Left renal cortex interstitium (tissue), 4 donors: ENCODE measurements at regions not wholly inside any gene's neighbourhood (a gene's known extent, or its start where the extent isn't known, plus 50 kb on each side); places are given as distances from the start of the nearest gene placed in this dataset.
"Not testable (repeated sequence)": the region's sequence is repeated elsewhere in the genome, so short reads cannot be mapped to it uniquely, and the experiment has no call there.

Experiments
- DNase-seq, 4 donors: peaks; one replicate each; pipeline ENCODE4 v3.0.0-alpha.2; 2013; ENCODE audit warnings: low read depth in 4 of 4, low spot score in 2 of 4, missing footprints in 1 of 4

DNA sequence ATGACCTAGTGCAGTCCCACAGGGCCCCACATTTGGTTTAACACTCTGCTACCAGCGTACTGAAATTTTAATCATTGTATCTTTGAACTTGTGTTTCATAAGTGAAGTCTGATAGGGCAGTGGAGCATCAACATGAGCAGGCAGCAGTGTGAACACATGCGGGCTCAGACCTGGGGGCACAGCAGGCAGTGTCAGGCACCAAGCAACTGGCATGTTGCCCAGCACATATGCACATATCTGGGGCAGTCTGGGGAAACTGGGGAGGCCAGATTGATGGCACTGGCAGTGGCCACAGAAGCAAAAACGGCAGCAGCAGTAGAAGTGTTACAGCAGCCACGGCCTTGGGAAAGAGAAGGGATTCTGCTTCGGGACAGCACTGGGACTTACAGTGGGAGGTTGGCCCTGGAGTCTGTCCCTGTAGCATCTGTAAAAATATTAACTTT lies 353.9 kb upstream of the KCNMB2 start:
- no peak for DNase-seq

DNA sequence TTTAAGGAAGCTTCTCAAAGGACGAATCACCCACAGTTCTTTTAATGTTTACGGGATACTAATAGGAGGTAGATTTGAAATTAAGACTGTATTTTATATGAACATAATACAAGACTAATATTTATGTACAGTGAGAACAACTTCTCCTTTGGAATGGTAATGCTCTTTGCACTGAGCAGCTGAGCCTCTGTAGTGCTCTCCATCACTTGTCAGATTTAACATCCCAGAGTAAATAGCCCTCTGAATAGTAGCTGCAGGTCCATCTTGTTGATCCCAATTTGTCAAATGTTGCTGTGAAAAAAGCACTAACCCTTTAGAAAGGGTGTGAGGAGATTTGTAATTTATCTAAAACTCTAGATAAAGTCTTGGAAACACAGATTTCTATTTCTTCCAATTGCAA lies 351.4 kb upstream of the KCNMB2 start:
- DNase-seq = no peak

DNA sequence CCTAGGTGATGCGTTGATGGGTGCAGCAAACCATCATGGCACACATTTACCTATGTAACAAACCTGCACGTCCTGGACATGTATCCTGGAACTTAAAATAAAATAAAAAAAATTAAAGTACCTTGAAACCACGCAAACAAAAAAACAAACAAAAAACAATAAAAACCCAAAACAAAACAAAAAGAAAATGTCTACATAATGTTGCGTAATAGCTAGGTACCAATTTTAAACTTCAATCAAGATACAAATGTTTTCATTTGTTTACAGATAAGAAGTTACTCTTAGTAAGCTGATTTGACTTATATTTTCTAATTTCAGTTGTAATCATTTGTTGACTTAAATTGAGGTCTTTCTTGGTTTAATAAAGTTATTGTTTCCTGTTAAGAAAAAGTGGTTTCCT lies 349.6 kb upstream of the KCNMB2 start:
- no peak for DNase-seq

DNA sequence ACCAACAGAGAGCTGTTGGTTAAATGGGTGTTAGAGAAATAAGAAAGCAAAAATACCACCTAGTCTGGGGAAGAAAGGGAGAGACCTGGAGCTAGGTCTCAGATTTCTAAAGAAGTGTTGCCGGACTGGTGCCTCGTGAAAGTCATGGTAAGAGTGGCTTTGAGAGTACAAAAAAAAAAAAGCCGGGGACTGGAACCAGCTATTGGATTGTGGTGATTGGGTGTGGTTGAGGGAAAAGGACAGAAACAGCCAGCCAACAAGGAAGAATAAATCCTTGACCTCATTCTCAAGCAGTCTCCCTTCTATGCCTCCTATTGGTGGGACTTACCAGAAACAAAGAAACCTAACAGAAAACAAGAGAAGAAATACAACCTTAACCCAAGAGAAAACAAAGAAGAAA lies 346.4 kb upstream of the KCNMB2 start:
- DNase-seq = no peak

DNA sequence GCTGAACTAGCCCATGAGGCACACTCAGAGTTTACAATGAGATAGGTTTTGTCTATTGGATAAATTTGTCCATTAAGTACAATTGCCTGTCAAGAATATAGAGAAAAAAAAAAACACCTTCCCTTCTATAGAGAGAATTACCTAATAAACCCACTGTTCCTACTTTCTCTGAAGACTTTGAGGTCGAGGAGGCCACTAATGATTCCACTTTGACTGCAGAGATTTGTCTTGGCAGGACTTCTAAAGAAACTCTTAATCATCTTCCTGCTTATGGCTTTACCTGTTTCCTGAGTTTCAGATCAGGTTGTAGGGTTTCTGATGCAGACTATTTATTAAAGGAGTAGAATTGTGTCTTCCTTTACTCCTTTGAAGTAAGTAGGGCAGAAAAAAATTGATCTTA lies 342.4 kb upstream of the KCNMB2 start:
- no peak for DNase-seq

DNA sequence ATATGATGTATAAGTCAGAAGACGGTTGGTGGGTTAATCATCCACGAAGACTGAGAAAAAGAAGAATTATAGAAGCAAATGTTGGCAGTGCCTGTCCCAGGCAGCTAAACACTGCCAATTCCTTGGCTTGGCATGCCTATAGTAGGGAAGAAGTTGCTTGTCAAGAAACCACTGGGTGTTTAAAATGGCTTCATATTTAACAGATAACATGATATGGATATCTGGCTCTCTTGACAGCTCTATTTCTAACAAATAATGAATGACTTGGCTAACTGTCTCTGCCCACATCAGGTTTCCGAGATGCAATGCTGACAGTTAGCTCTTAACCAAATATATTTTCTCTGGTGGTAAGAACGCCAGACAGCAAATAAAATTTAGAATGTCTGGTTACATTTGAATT lies 341.7 kb upstream of the KCNMB2 start:
- no peak for DNase-seq

DNA sequence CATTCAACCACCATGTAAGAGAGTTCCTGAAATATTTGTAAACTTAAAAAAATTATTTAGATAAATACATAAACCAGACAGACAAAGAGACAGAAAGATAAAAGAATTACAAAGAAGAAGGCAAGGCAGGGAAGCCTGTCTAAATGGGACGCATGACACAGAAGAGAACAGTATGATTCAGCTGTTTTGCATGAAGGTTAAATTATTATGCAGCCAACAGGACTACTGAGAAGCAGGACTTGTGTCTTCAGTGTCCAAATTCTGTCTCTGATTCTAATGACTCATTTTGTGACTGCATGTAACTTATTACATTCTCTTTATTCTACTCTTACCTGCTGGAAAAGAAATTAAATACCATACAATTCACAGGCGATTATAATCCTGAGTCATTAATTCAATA lies 340.4 kb upstream of the KCNMB2 start:
- no peak for DNase-seq

DNA sequence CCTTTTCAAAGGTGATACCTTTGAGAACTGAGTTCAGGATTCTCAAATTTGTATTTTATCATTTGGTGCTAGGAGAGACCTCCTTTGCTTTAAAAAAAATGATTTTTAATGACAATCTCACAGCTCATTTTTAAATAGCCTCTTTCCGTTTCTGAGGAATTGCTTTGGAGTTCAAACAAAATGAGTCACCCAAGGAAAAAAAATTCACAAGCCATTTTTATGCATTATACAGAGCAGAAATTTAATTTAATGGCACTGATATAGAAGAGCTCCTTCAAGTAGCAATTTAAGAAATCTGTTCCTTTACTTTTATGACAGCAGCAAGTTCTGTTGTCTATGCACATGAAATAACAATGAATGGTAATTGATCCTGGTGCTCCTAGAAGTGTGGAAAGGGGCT lies 337.9 kb upstream of the KCNMB2 start:
- DNase-seq = no peak

DNA sequence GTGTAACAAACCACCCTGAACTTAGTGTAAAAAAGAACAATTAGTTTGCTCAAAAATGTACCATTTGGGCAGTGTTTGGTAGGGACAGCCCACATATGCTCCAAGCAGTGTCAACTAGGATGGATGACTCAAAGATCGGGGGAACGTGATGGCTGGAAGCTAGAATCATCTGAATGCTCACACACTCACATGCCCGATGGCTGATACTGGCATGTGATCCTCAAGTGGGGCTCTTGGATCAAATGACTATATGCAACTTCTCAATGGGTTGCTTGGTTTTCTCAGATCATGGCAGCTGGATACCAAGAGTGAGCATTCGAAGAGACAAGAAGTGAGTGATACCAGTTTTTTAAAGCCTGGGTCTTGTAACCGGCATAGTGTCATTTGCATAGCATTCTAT lies 335.9 kb upstream of the KCNMB2 start:
- no peak for DNase-seq

DNA sequence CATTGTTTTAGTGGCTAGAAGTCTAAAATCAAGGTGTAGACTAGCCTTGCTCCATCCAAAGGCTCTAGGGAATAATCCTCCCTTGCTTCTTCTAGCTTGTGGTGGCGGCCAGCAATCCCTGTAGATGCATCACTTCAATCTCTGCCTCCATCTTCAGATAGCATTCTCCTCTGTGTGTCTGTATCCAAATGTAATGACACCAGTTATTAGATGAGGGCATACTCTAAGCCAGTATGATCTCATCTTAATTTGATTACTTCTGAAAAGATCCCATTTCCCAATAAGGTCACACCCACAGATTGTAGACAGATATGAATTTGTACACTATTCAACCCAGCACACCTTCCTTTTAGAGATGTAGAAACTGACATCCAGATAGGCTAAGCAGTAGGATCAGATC lies 334.5 kb upstream of the KCNMB2 start:
- no peak for DNase-seq

DNA sequence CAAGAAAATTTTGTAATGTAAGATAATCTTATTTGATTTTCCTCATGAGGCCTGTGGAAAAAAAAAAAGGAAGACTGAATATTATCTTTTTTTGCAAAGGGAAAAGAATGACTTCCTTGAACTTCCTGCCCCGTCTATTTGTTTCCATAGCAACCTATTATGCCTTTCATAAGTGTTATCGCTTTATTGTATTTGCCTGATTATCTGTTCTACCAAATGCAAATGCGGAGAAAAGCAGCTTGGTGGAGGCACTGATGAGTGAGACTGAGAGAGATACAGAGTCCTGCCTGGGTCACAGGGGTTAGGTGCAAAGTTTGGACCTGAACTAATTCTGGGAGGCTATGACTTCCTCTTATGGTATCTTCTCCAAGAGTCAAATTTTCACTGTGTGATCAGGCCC lies 334.0 kb upstream of the KCNMB2 start:
- DNase-seq = no peak

DNA sequence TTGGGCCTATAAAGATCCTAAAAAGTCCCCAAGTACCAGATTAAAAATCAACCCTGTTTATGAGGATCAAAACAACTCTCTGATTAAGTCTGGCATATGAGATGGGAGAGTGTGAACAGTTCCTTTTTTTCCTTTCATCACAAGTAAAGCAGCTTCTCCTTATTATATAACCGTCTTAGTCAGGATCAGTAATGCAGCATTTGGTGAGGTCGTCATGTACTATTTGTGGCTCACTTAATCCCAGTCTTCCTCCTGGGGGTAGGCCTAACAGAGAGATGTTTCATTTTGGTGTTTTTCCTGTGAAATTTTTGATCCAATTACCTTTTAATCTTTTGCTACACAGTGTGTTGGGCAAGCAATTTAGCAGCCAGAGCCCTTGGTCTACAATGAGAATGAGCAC lies 333.1 kb upstream of the KCNMB2 start:
- DNase-seq = no peak

DNA sequence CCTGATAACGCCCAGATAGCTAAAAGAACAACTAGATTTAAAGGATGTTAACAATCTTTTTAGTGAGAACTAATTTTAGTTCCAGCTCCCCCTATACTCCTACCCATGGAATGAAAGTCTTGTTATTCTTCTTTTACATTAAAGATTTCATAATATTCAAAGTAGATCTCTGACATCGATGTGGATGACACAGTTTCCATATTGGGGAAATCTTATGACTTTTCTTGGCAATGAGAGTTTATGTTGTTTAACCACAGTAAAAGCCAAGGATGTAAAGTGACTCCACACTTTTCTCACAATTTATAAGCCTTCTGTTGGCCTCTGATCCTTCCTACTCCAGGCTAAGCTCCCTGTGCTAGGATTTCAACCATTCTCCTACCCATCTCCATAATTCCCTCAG lies 332.6 kb upstream of the KCNMB2 start:
- DNase-seq = no peak

DNA sequence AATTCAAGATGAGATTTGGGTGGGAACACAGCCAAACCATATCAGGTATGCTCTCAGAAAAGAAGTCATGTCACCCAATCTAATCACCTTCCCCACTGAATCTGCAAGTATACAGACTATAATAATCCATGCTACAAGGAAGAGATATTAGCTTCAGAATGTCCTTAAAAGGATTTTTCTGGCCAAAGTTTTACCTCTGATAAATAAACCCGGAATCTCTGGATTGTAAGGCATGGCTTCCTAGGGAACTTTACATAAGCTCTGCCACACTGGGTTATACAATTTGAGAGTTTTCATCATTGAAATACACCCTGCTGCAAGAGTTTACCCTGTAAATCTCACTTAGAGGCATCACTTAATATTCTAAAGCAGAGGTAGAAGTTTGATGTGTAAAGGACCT lies 330.5 kb upstream of the KCNMB2 start:
- no peak for DNase-seq

DNA sequence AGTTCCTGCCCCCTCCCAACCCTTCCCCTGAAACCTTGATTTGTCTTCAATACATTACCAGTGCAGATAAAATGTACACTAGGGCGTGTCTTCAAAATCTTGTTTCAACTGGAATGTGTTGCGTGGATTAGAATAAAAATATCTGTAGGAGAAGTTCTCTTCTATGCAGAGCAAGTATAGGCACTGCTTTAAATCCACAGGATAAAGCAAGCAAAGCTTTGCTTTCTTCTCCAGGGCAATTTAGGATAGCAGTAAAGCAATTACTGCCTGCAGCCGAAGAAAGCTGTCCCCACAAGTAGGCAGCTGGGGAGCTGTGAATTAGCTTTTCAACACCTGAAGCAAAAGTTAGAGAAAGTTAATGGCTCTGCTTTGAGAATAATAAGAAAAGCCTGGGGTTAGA lies 329.7 kb upstream of the KCNMB2 start:
- no peak for DNase-seq

DNA sequence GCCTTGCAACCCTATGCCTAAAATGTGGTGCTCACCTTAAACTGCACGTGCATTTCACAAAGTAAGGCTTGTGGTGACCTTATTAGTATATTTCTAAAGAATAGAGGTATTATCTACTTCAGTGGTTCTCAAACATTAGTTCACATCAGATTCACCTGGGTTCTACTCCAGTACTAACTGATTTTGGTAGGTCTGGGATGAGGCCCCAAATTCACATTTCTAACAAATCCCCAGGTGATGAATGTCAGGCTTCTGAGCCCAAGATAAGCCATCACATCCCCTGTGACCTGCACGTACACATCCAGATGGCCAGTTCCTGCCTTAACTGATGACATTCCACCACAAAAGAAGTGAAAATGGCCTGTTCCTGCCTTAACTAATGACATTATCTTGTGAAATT lies 329.1 kb upstream of the KCNMB2 start:
- DNase-seq = not testable (repeated sequence)

DNA sequence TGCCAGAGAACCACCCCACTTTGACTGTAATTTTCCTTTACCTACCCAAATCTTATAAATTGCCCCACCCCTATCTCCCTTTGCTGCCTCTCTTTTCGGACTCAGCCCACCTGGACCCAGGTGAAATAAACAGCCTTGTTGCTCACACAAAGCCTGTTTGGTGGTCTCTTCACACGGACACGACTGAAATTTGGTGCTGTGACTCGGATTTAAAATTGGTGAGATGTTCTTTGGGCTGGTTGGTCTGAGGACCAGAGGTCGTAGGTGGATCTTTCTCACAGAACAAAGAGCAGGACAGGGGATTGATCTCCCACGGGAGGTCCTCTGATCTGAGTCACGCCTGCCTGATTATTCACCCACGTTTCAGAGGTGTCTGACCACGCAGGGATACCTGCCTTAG lies 328.6 kb upstream of the KCNMB2 start:
- DNase-seq = not testable (repeated sequence)

DNA sequence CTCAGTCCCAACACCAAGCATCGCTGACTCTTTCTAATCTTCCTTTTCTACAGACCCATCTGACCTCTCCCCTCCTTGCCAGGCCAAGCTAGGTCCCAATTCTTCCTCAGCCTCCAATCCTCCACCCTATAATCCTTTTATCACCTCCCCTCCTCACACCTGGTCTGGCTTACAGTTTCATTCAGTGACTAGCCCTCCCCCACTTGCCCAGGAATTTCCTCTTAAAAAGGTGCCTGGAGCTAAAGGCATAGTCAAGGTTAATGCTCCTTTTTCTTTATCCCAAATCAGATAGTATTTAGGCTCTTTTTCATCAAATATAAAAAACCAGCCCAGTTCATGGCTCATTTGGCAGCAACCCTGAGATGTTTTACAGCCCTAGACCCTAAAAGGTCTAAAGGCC lies 327.1 kb upstream of the KCNMB2 start:
- DNase-seq = not testable (repeated sequence)

DNA sequence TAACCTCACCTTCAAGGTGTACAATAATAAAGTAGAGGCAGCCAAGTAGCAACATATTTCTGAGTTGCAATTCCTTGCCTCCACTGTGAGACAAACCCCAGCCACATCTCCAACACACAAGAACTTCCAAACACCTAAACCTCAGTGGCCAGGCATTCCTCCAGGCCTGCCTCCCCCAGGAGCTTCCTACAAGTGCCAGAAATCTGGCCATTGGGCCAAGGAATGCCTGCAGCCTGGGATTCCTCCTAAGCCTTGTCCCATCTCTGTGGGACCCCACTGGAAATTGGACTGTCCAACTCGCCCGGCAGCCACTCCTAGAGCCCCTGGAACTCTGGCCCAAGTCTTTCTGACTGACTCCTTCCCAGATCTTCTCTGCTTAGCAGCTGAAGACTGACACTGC lies 326.6 kb upstream of the KCNMB2 start:
- DNase-seq = not testable (repeated sequence)

DNA sequence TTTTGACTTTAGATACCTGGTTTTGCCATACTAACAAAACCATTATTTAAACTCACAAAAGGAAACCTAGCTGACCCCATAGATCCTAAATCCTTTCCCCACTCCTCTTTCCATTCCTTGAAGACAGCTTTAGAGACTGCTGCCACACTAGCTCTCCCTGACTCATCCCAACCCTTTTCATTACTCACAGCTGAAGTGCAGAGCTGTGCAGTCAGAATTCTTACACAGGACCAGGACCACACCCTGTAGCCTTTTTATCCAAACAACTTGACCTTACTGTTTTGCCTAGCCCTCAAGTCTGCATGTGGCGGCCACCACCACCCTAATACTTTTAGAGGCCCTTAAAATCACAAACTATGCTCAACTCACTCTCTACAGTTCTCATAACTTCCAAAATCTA lies 325.1 kb upstream of the KCNMB2 start:
- DNase-seq = not testable (repeated sequence)

DNA sequence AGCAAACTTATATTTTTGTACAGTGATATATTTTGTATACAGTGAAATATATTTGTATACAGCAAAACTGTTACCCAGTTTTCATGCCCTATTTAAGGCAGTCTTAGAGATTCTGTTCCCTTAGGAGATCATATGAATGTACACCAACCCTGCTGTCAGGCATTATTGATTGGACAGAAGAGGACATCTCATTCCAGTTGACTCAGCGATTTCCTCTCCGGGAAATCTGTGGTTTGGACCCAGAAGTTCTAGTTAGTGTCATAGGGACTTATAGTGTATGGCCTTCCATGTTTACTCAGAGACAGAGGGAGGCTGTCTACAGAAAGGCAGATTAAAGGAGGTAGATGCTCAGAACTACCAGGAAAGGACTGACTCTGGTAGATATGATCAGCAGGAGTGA lies 318.8 kb upstream of the KCNMB2 start:
- no peak for DNase-seq

DNA sequence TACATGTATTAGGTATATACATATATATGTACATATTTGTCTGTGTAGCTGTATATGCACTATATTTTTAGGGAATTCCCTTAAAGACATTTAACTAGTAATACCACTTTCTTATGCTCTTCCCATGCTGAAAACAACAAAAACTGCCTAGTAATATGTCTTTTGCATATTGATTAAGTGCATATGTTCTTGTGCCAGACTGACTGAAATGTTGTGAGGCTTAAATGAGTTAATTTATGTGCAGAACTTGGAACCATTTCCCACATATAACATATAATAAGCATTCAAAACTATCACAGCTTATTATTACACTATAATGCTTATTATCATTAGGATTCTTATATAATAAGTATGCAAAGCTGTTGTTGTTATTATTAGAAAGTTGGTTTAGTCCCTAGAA lies 318.0 kb upstream of the KCNMB2 start:
- DNase-seq = no peak

DNA sequence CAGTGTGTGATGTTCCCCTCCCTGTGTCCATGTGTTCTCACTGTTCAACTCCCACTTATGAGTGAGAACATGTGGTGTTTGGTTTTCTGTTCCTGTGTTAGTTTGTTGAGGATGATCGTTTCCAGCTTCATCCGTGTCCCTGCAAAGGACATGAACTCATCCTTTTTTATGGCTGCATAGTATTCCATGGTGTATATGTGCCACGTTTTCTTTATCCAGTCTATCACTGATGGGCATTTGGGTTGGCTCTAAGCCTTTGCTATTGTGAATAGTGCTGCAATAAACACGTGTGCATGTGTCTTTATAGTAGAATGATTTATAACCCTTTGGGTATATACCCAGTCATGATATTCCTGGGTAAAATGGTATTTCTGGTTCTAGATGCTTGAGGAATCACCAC lies 316.6 kb upstream of the KCNMB2 start:
- DNase-seq = not testable (repeated sequence)

DNA sequence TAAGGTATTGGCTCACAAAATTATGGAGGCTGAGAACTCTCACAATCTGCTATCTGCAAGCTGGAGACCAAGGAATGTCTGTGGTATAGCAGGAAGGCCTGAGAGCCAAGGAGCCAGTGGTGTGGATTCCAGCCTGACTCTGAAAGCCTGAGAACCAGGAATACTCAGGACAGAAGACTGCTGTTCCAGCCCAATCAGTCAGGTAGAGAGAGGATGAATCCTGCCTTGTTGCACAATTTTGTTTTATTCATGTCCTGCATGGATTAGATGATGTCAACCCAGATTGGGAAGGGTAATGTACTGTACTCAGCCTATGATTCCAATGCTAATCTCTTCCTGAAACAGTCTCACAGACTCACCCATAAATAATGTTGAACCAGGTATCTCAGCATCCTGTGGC lies 312.4 kb upstream of the KCNMB2 start:
- DNase-seq = no peak
